ENCODE measurements at regions not wholly inside any gene's neighbourhood (a gene's known extent, or its start where the extent isn't known, plus 50 kb on each side); places are given as distances from the start of the nearest gene placed in this dataset.
"Not testable (repeated sequence)": the region's sequence is repeated elsewhere in the genome, so short reads cannot be mapped to it uniquely, and the experiment has no call there.

GRCh38 chr2:111496176-111496575 lies 375.5 kb downstream of the BCL2L11 start:
- TF ChIP-seq CTCF (IDR thresholded peaks at IDR 0.05; ENCODE audit: low read depth, low read length); EZH2phosphoT487 (IDR thresholded peaks at IDR 0.05; ENCODE audit: low read depth): not testable (repeated sequence)

All from OCI-LY3 (cell line).